CD4-positive, alpha-beta T cell treated with Interleukin-6 at 100 ng/mL for 8 hours (primary cell): ENCODE measurements at regions not wholly inside any gene's neighbourhood (a gene's known extent, or its start where the extent isn't known, plus 50 kb on each side); places are given as distances from the start of the nearest gene placed in this dataset.
A peak's percentile ranks its signal among the peaks of the same experiment; 100 is the strongest.

Experiments used
- DNase-seq: peaks from one replicate; pipeline ENCODE4 v3.0.0-alpha.2; 2020; ENCODE audit warnings: mixed read lengths, low spot score

DNA sequence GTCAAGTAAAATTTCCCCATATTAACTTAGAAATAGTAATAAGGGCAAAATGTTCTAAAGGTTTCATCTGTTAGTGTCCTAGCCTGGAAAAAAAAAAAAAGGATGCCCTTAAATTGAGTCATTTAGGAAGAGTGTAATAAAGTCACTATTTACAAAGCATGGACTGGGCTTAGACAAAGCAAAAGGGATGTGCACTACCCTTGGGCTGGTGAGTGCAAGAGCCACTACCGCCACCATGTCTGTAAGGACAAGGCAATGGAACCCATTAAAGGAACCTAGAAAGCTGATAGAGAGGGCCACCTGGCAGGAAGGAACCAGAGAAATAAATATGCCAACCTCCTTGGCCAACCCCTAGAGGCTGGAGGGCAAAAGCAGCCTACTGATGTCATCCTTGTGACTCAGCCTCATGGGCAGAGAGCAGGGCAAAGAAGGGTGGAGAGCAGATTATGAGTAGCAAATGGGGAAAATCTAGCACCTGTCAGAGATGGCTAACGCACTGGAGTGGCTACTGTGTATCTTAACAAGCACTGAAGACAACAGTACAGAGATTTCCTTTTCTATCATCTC lies 59.5 kb upstream of the FUT8 start:
- no peak for DNase-seq

- DNase-seq = no peak
Measured at GRCh38 chr14:65354131-65354530, 58.4 kb upstream of the FUT8 start.

- no peak for DNase-seq
Measured at GRCh38 chr14:65354715-65355114, 57.8 kb upstream of the FUT8 start.

DNA sequence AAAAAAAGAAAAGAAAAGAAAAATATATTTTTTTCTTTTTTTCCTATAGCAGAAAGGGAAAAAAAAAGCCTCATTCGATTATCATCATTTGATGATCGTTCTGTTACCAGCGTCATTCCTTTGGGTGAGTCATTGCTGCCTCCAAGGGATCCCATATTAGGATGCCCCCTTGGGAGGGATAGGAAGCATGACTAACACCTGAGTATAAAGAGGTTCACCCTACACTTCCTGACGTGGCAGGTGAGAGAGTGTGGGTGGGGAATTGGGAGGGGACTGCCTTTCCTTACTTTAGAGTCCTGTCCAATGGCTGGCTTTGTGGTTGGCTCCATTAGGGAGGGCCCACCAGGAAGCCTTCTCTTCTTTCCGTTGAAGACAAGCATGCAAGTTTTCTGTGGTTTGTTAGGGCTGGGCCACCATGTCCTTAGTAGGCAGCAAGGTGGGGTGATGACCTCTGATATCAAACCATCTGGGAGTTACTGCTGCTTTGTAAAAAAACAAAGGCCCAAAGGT lies 56.1 kb upstream of the FUT8 start:
- peak; percentile 9 for DNase-seq

- no peak for DNase-seq
Measured at GRCh38 chr14:65357113-65357512, 55.4 kb upstream of the FUT8 start.

- DNase-seq = no peak
Measured at GRCh38 chr14:65357689-65358088, 54.8 kb upstream of the FUT8 start.

DNA sequence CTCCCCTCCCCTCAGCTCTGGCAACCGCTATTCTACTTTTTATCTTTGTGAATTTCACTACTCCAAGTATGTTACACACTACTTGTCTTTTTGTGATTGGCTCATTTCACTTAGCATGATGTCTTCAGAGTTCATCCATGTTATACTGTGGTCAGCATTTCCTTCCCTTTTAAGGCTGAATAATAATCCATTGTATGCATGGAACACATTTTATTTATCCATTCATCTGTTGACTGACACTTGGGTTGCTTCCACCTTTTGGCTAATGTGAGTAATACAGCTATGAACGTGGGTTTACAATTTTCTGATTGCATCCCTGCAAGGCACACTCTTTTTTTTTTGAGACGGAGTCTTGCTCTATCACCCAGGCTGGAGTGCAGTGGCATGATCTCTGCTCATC lies 53.0 kb upstream of the FUT8 start:
- no peak for DNase-seq

- DNase-seq = no peak
Measured at GRCh38 chr14:65360144-65360784, 52.3 kb upstream of the FUT8 start.

- no peak for DNase-seq
Measured at GRCh38 chr14:65361920-65362319, 50.6 kb upstream of the FUT8 start.
